GM18868 (cell line): ENCODE measurements at regions not wholly inside any gene's neighbourhood (a gene's known extent, or its start where the extent isn't known, plus 50 kb on each side); places are given as distances from the start of the nearest gene placed in this dataset.

Experiments
- ATAC-seq: cut with Tn5 transposase; IDR thresholded peaks from one replicate; pipeline ENCODE4 v1.9.1; 2021; ENCODE audit warnings: mild to moderate bottlenecking, moderate library complexity; ENCODE audit not compliant: unreplicated experiment

DNA sequence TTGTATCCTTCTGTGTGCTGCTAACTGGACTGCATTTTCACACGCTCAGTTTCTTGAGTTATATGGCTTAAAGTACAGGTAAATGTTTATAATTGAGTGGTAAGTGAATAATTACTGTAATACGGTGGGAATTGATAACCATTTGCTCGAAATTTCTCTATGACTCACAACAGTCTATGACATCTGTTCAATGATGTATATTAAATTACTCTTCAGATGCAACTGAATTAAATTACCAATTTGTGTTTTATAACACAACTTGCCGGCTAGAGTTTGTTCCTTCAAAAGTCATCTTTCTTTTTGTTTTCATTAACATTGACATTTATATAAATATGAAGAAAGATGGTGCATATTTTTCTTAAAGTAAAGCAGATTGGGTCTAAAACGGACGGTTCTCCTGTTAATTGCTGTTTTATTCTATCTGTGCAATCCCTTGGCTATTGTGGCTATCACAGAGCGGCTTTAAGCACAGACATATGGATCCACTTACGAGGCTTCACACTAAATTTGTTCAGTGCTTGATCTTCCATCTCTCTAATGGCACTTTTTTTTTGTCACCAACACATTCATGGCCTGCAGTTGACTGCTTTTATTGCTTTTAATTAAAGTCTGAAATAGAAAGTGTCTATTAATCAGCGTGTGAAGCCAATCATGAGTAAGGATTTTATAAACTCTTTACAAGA is 1291.6 kb upstream of the SLC10A2 start:
- no peak for ATAC-seq

DNA sequence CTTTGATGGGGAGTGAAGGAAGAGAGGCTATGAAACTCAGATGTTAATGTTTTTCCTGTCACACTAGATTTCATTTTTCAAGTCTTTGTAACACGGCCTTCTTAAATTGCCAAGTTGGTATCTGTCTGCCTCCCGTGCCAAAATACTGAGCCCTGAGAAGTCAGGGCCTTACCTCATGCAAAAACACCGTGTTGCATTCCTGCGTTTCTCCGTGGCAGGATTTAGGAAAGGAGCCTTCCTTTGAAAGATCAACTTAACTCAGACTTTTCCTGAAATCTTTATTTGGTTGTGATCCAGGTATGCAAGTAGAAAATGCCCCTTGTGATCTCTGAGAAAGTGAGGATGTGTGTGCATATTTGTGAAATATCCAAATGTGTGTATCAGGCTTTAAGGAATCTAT is 1291.0 kb upstream of the SLC10A2 start:
- no peak for ATAC-seq

DNA sequence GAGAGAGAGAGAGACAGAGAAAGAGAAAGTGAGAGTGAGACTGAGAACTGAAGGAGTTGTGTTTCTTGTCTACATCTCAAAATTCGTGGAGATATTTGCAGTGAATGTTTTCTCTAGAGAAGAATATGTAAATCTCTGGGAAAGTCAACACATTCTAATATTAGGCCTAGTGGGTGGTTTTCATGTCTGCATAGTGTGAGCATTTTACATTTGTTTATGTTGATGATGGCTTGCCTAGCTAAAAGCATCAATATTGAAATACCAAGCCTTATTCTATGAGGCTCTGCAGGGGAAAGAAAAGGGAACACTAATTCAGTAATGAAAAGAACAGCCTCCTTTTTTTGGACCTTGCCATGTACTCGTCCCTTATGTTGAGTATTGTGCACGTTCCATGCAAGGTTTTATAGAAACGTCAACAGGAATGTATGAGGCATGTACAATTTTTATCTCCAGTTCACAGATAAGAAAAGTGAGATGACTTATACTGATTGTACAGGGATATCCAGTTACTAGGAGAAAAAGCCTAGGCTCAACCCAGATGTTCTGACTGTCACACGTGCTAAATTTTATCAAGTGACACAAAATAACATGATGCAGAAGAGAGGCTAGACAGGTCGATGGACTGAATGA is 1288.9 kb upstream of the SLC10A2 start:
- ATAC-seq = no peak

GRCh38 chr13:104327211-104327610 is 1261.0 kb upstream of the SLC10A2 start:
- no peak for ATAC-seq

- ATAC-seq = no peak
Measured at GRCh38 chr13:104326523-104326922, 1260.3 kb upstream of the SLC10A2 start.

DNA sequence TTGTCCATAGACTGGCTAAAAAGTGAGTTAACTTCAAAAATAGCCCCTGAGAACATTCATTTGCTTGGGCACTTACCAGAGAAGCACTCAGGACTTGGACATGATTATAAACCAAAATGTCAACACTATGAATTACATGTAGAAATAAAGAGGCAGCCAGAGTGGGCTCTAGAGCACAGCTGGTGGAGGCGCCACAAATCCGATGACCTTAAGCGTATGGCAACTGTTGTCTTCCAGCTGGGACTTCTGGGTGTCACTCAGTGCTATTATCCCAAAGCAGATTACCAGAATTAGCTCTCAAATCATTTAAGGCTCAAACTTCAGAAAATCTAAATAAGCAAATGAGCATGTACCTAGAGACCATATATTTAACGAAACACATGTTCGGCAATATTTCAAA is 1255.5 kb upstream of the SLC10A2 start:
- no peak for ATAC-seq

DNA sequence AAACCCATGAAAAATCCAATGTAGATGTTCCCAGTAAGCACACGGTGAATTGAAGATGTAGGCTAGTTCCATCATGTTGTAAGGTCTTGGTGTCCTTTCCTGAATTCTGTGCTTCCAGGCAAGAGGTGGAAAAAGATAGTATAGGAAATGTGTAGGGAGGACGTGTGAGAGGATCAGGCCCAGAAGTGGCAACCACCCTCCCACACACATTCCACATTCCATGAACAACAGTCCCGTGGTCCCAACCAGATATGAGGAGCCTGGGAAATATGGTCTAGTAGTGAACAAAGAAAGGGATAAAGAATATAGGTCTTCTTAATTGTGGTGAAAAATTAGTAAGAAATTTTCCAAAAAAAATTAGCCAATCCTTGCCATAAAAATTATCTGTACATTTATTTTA is 1254.2 kb upstream of the SLC10A2 start:
- no peak for ATAC-seq

- ATAC-seq = no peak
Measured at GRCh38 chr13:104318121-104318520, 1251.9 kb upstream of the SLC10A2 start.

DNA sequence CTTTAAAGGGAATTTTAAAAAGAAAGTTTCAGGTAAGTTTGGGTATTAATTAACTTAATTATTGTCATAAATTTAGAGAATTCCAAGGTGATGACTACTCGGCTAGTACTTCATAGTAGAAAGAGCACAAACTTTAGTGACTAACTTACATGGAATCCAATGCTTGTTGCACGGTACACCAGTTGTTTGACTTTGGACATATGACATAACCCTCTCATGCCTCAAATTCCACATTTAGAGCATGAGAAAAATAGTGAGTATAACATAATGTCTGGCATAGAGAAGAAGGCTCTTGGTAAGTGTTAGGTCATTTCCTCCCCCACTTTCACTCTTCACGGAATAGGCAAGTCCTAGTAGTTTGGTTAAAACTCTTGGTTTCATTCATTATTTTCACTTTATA is 1249.4 kb upstream of the SLC10A2 start:
- no peak for ATAC-seq

GRCh38 chr13:104314926-104315535 is 1248.8 kb upstream of the SLC10A2 start:
- ATAC-seq = no peak

DNA sequence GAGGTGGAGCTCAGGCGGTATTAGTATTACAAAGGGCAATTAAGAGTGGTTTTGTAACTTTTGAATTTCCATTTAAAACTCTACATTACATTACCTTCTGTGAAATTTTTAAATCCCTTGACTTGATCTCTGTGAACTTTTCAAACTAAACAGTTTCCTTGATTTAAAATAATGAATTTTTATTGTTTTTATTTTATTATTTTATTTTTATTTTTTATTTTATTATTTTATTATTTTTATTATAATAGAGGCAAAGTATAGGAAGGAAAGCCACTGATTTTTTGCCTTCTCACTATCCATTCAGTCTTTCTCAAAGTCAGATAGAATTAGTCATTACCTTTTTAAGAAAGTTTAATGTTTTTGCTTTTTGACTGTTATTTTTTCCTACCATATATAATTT is 1248.1 kb upstream of the SLC10A2 start:
- ATAC-seq = no peak

DNA sequence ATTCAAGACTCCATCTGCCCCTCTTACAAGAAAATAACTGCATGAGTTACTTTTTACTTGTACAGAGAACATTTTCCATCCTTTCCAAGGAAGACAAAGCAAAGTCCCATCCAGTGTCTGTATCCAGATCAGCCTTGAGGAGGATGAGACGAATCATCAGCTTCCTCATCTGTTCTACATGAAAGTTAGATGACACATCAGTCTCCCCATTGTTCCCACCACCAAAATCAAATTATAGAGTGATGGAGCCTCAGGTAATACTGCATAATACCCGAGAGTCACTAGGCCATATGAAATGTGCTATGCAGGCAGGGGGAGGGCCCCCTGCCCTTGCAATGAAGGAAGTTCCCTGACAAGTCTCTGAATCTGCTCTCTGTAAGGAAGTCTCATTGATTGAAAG is 1244.6 kb upstream of the SLC10A2 start:
- no peak for ATAC-seq

GRCh38 chr13:104309431-104309830 is 1243.2 kb upstream of the SLC10A2 start:
- no peak for ATAC-seq

GRCh38 chr13:104301171-104301975 is 1235.2 kb upstream of the SLC10A2 start:
- ATAC-seq = no peak

GRCh38 chr13:104297075-104297474 is 1230.9 kb upstream of the SLC10A2 start:
- no peak for ATAC-seq

DNA sequence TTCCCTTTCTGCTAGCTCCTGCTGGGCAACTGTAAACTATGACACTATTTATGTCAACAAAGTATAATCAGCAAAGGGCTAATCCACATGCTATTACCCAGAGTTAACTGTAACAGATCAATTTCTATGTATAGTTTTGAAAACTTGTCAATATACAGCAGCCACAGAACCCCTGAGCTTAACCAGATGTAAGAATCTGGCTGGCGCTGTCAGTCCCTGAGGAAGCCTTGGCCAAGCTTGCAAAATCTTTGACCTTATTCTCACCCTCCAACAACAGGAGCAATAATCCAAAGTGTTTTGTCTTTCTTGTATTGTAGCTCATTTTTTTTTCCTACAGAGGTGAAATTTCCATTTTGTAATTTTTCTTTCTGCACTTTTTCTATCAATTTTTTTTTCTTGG is 1230.1 kb upstream of the SLC10A2 start:
- ATAC-seq = no peak

- ATAC-seq = no peak
Measured at GRCh38 chr13:104295537-104295936, 1229.3 kb upstream of the SLC10A2 start.

DNA sequence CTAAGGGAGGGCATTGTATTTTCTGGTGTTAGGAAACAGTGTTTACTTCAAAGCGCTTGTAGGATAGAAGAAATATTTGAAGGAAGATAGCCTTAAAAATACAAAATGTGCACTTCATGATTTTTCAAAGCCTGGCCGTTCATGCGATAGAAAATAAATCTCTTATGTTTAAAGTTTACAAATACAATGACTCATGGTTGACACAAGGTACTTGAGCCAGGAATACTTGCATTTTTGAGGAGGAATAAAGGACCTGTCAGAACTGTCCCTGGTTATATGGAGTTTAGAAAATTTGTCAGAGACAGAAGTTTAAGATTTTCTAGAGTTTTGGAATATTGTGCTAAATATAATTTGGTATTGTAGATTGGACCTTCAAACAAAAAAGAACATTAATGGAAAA is 1223.2 kb upstream of the SLC10A2 start:
- ATAC-seq = no peak

GRCh38 chr13:104288496-104288895 is 1222.3 kb upstream of the SLC10A2 start:
- no peak for ATAC-seq

GRCh38 chr13:104286566-104287290 is 1220.5 kb upstream of the SLC10A2 start:
- no peak for ATAC-seq

- no peak for ATAC-seq
Measured at GRCh38 chr13:104281910-104282309, 1215.7 kb upstream of the SLC10A2 start.
